ENCODE measurements at regions not wholly inside any gene's neighbourhood (a gene's known extent, or its start where the extent isn't known, plus 50 kb on each side); places are given as distances from the start of the nearest gene placed in this dataset.

DNA sequence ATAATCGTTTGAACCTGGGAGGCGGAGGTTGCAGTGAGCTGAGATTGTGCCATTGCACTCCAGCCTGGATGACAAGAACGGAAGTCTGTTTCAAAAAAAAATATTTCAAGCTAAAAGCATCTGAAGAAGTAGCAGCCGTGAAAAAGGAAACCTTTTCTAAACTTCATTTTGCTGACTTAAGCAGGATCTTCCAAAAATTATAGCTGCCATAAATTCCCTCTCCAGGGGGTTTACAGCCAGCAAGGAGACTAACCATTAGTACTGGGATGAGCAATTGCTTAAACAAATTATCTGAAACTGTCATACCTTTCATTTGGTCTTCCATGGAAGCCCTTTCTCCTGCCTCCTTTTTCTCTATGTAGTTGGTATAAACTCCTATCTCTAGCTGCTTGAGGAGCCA lies 69.9 kb upstream of the TSC22D1 start:
- TF ChIP-seq GATA2 (IDR thresholded peaks at IDR 0.05; ENCODE audit: low read depth, low read length) (no peak), GATA3 (IDR thresholded peaks at IDR 0.05; ENCODE audit: low read depth, low read length) (no peak)

Data from SH-SY5Y (cell line).